NCI-H510A (cell line): ENCODE measurements at regions not wholly inside any gene's neighbourhood (a gene's known extent, or its start where the extent isn't known, plus 50 kb on each side); places are given as distances from the start of the nearest gene placed in this dataset.

Experiments used
- DNase-seq: peaks from one replicate; lab custom pipeline; 2025; lab: John Stamatoyannopoulos, UW

- no peak for DNase-seq
These were observed 64.9 kb upstream of the MVB12B start for GRCh38 chr9:126261584-126262356.

DNA sequence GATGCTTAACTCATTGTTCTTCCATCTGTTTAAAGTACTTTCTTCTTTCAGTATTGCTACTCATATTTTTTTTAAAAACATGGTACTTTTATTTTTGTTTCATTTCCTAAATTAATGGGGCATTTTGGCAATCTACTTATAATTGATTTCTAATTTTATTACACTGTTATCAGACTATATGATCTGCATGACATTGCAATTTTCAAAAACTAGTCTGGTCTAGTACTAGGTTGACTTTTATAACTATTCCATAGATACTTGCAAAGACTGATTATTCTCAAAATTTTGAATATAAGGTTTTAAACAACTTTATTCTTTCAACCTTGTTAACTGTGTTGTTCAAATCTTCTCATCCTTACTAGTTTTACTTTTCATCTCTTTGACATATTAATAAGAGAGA lies 63.9 kb upstream of the MVB12B start:
- DNase-seq: no peak

GRCh38 chr9:126270556-126270955 lies 56.1 kb upstream of the MVB12B start:
- no peak for DNase-seq

DNA sequence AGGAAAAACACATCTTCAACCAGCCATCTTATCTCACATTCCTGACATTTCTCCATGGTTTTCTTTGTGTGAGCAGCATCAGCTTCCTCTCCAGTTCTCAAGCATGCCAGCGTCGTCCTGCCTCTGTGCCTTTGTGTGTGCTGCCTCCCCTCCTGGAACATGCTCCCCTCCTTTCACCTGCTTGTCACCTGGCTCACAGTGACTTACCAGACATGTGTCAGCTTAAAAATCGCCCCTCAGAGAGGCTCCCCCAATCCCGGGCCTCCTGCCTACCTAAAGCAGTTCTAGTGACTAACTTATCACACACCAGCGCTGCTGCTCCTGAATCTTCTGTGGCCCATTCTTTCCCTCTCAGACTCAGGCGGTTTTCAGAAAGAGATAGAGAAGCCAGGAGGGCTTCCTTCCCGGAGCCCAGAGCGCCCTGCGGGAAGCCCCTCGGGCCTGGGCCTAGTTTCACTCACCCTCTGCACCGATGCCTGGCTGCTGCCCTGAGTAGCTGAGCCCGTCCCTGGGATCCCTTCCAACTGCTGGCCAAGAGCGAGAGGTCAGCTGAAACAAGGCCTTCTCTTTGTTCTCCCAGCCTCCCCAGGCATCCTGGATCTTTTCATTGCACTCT lies 51.1 kb upstream of the MVB12B start:
- DNase-seq: no peak

DNA sequence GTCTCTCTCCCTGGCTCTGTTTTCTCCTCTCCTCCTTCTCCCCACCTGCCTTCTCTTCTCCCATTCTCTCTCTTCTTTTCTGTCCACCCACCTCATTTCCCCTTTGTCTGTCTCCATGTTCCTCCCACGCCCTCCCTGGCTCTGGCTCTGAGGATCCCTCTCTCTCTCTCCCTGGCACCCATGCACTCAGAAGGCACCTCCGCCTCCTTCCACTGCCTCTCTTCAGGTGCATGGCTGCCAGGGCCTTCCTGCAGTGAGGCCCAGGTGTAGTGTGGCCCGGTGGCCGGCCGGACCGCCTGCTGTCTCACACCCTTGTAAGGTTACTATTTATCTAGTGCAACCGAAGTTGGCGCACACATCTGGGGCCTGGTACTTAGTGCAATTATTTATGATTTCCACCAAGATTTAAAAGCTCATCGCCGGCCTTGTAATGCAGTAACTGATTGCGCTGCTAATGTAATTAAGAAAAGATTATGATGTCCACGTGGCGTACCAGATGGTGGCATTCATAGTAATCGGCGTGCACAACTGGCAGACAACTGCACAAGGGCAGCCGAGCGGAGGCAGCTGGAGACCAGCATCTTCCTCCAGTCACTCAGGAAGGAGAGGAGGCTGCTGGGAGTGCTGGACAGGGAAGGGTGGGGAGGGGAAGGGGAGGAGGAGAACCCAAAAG lies 50.4 kb upstream of the MVB12B start:
- DNase-seq: no peak
